ENCODE measurements at regions not wholly inside any gene's neighbourhood (a gene's known extent, or its start where the extent isn't known, plus 50 kb on each side); places are given as distances from the start of the nearest gene placed in this dataset.

- no peak for TF ChIP-seq CTCF (conservative IDR thresholded peaks at IDR 0.05; ENCODE audit: low read length)
- H3K4me3 ChIP-seq (ENCODE audit: low read length): no peak overlapping the region
- no peak for DNase-seq (ENCODE audit: low read depth)
These were observed 123.1 kb downstream of the VEGFA start for GRCh38 chr6:43893073-43893472.

GRCh38 chr6:43891072-43891870, 121.3 kb downstream of the VEGFA start:
- H3K4me3 ChIP-seq (ENCODE audit: low read length): no peak overlapping the region
- no peak for DNase-seq (ENCODE audit: low read depth)
- no peak for TF ChIP-seq CTCF (conservative IDR thresholded peaks at IDR 0.05; ENCODE audit: low read length)

- DNase-seq (ENCODE audit: low read depth): no peak
- no peak overlapping the region for H3K4me3 ChIP-seq (ENCODE audit: low read length)
- no peak for TF ChIP-seq CTCF (conservative IDR thresholded peaks at IDR 0.05; ENCODE audit: low read length)
These were observed 120.4 kb downstream of the VEGFA start for GRCh38 chr6:43890197-43891062.

- TF ChIP-seq CTCF (conservative IDR thresholded peaks at IDR 0.05; ENCODE audit: low read length): no peak
- DNase-seq (ENCODE audit: low read depth): no peak
- H3K4me3 ChIP-seq (ENCODE audit: low read length): no peak overlapping the region
These were observed 118.1 kb downstream of the VEGFA start for GRCh38 chr6:43887906-43888683.

GRCh38 chr6:43887340-43887858, 117.4 kb downstream of the VEGFA start:
- no peak overlapping the region for H3K4me3 ChIP-seq (ENCODE audit: low read length)
- TF ChIP-seq CTCF (conservative IDR thresholded peaks at IDR 0.05; ENCODE audit: low read length): no peak
- peak; percentile 18 for DNase-seq (ENCODE audit: low read depth)

GRCh38 chr6:43886717-43887339, 116.8 kb downstream of the VEGFA start:
- DNase-seq (ENCODE audit: low read depth): no peak
- TF ChIP-seq CTCF (conservative IDR thresholded peaks at IDR 0.05; ENCODE audit: low read length): no peak

More at GRCh38 chr6:43886717-43887339, 116.8 kb downstream of the VEGFA start:
- no peak overlapping the region for H3K4me3 ChIP-seq (ENCODE audit: low read length)

Measured in AG10803 (cell line).